Endothelial cell of umbilical vein (primary cell): ENCODE measurements at regions not wholly inside any gene's neighbourhood (a gene's known extent, or its start where the extent isn't known, plus 50 kb on each side); places are given as distances from the start of the nearest gene placed in this dataset.

Experiments used
- BruUV-seq: library from RNA; stranded (reverse); fragments of 400-500 nt; replicated peaks from 2 replicates; lab custom pipeline; 2021; lab: Mats Ljungman, UMichigan
- CTCF ChIA-PET: fragments of 300-600, 350-600 bp; sonication (Branson Sonifier 250); formaldehyde crosslinking; loops from one replicate; lab custom pipeline; 2021; ENCODE audit warnings: antibody characterized with exemption, inconsistent platforms; lab: Charles Lee
- POLR2A ChIA-PET: fragments of 300-600, 350-600 bp; sonication (Branson Sonifier 250); formaldehyde crosslinking; loops from one replicate; lab custom pipeline; 2021; ENCODE audit warnings: antibody characterized with exemption, inconsistent platforms; lab: Charles Lee
- DNase-seq: peaks from one replicate; pipeline ENCODE4 v3.0.0-alpha.2; 2011; ENCODE audit warnings: low read depth, low spot score
- FAIRE-seq: peaks from 2 replicates; lab custom pipeline; 2011; peaks lifted over from hg19 to GRCh38; lab: Jason Lieb, UNC
- H2AFZ ChIP-seq: 2 replicates; pipeline ENCODE4 v1.6.0; 2012; ENCODE audit warnings: low read depth, low read length, control low read depth, inconsistent platforms
- H3K27ac ChIP-seq: 2 replicates; pipeline ENCODE4 v1.5.1; 2011; ENCODE audit warnings: low read depth, mild to moderate bottlenecking, control low read depth, low read length, moderate library complexity; ENCODE audit not compliant: insufficient read depth
- H3K27me3 ChIP-seq, 2 experiments: 2 replicates each; pipeline versions ENCODE4 v1.6.0 to v1.6.1; 2011; ENCODE audit warnings: low read length in 2 of 2, mixed read lengths in 1 of 2; ENCODE audit not compliant: control insufficient read depth in 2 of 2, insufficient read depth in 2 of 2
- H3K36me3 ChIP-seq, 2 experiments: 2 replicates in 1 of 2; 3 replicates in 1 of 2; pipeline ENCODE4 v1.5.1; 2011; ENCODE audit warnings: low read length in 2 of 2, mild to moderate bottlenecking in 1 of 2, moderate library complexity in 1 of 2; ENCODE audit not compliant: control insufficient read depth in 2 of 2, insufficient read depth in 2 of 2; ENCODE audit errors: extremely low read depth in 1 of 2
- H3K4me1 ChIP-seq: 3 replicates; pipeline ENCODE4 v1.5.1; 2011; ENCODE audit warnings: mild to moderate bottlenecking, low read length; ENCODE audit not compliant: control insufficient read depth, insufficient read depth; ENCODE audit errors: extremely low read depth
- H3K4me2 ChIP-seq: 2 replicates; pipeline ENCODE4 v1.6.1; 2011; ENCODE audit warnings: low read length, control low read depth, mixed read lengths; ENCODE audit not compliant: insufficient read depth
- H3K4me3 ChIP-seq, 3 experiments: fragments of 200-600 bp in 1 of 3; sonication (generic), shearing (Covaris generic) in 1 of 3; replicated peaks in 1 of 3; 2 replicates each; pipeline ENCODE4 v1.5.1; 2011 to 2016; ENCODE audit warnings: control low read depth in 3 of 3, low read length in 3 of 3, mild to moderate bottlenecking in 2 of 3, inconsistent platforms in 1 of 3, low read depth in 1 of 3, moderate library complexity in 1 of 3; ENCODE audit not compliant: insufficient read depth in 1 of 3
- H3K79me2 ChIP-seq: 2 replicates; pipeline ENCODE4 v1.6.0; 2012; ENCODE audit warnings: low read length, inconsistent platforms; ENCODE audit not compliant: control insufficient read depth, insufficient read depth
- H3K9ac ChIP-seq: replicated peaks from 2 replicates; pipeline ENCODE3; 2011; ENCODE audit warnings: low read length, control low read depth; ENCODE audit not compliant: insufficient read depth; ENCODE audit errors: extremely low read depth
- H3K9me1 ChIP-seq: replicated peaks from 3 replicates; pipeline ENCODE4 v1.6.0; 2011; ENCODE audit warnings: mild to moderate bottlenecking, low read length; ENCODE audit not compliant: control insufficient read depth, insufficient read depth; ENCODE audit errors: extremely low read depth
- H3K9me3 ChIP-seq: replicated peaks from 2 replicates; pipeline ENCODE4 v1.5.1; 2012; ENCODE audit warnings: low read length, inconsistent platforms; ENCODE audit not compliant: control insufficient read depth, insufficient read depth
- H4K20me1 ChIP-seq: replicated peaks from 2 replicates; pipeline ENCODE3; 2011; ENCODE audit warnings: mild to moderate bottlenecking, low read length; ENCODE audit not compliant: control insufficient read depth, insufficient read depth; ENCODE audit errors: extremely low read depth
- FOS ChIP-seq: IDR thresholded peaks from 2 replicates; pipeline ENCODE4 v1.6.1; 2011; ENCODE audit warnings: mild to moderate bottlenecking, low read length, moderate library complexity, borderline replicate concordance; ENCODE audit not compliant: insufficient read depth
- GATA2 ChIP-seq: IDR thresholded peaks from 2 replicates; pipeline ENCODE4 v1.7.0; 2011; ENCODE audit warnings: low read depth, mild to moderate bottlenecking, moderate library complexity, mixed read lengths, low read length; ENCODE audit not compliant: insufficient read length, insufficient read depth
- JUN ChIP-seq: IDR thresholded peaks from 2 replicates; pipeline ENCODE4 v1.6.1; 2011; ENCODE audit warnings: borderline replicate concordance, low read depth; ENCODE audit not compliant: insufficient read length, insufficient read depth
- MYC ChIP-seq: IDR thresholded peaks from one replicate; pipeline ENCODE4 v1.6.1; 2011; ENCODE audit warnings: mild to moderate bottlenecking, low read depth, low read length
- POLR2AphosphoS5 ChIP-seq: IDR thresholded peaks from 2 replicates; pipeline ENCODE4 v1.6.1; 2012; ENCODE audit warnings: low read depth, mild to moderate bottlenecking, control low read depth, low read length, moderate library complexity; ENCODE audit not compliant: insufficient read depth
- dilution Hi-C: fragments of 300-500 bp; cut with MboI; formaldehyde crosslinking; loops from one replicate; pipeline ENCODE4 v1.15.0; 2019; ENCODE audit warnings: low sequenced_read_pairs; ENCODE audit not compliant: extremely low pct_ligation_motif_present
- intact Hi-C: fragments of 100-400 bp; cut with micrococcal nuclease; formaldehyde crosslinking; loops from one replicate; pipeline ENCODE4 v1.10.0; 2022
- TF ChIP-seq, protein P1 (sequence below): IDR thresholded peaks from 2 replicates; pipeline ENCODE4 v1.6.1; 2011; ENCODE audit not compliant: insufficient read depth, insufficient read length
- TF ChIP-seq, protein P2 (sequence below), 2 donors: IDR thresholded peaks; 1 replicate in 1 of 2; 2 replicates in 1 of 2; pipeline ENCODE4 v1.5.1; 2011; ENCODE audit warnings: low read length in 2 of 2, mild to moderate bottlenecking in 2 of 2, moderate library complexity in 2 of 2, control low read depth in 1 of 2, inconsistent platforms in 1 of 2, low read depth in 1 of 2; ENCODE audit not compliant: insufficient read depth in 1 of 2; ENCODE audit errors: extremely low read depth in 1 of 2

- Histone ChIP-seq H3K27me3 (no peaks in the 10 kb centered on the region), H3K79me2 (no peaks in the 10 kb centered on the region), H2AFZ (no peak overlapping the region), H3K9me3 (peaks cover 6% of the 10 kb centered on the region), H3K4me3 (no peak overlapping the region), H3K9ac (no peak overlapping the region), H3K4me2 (no peak overlapping the region), H3K36me3 (no peaks in the 10 kb centered on the region), H4K20me1 (no peaks in the 10 kb centered on the region), H3K4me1 (no peaks in the 10 kb centered on the region), H3K9me1 (no peaks in the 10 kb centered on the region), H3K27ac (no peak overlapping the region)
- FAIRE-seq = no peak
- dilution Hi-C loops (no loop called here), intact Hi-C loops (no loop called here)
- TF ChIP-seq, protein P1, sequence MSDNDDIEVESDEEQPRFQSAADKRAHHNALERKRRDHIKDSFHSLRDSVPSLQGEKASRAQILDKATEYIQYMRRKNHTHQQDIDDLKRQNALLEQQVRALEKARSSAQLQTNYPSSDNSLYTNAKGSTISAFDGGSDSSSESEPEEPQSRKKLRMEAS = no peak
- ChIA-PET CTCF (no interaction called here), POLR2A (no interaction called here)
- no TSS peak for BruUV-seq
- no peak for DNase-seq
Observed at GRCh38 chr3:54021071-54021470, 101.3 kb upstream of the CACNA2D3 start.

DNA sequence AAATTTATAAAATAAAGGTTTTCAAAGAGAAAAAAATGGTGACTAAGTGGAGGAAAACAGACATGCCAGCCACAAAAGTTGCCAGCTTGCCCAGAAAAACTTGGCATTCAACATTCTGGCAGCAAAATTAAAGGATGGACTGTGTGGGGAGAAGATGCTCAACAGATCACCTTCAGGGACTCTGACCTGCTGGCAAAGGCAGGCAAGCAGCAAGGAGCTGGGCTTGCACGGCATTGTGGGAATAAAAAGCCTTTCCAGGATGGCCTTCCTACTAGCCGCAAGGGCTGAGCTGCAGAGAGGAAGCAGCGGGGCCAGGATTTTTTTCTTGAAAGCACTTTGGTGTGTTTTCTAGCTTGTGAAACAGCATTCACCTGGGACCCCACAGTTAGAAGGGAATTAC lies 101.9 kb upstream of the CACNA2D3 start:
- H3K9me3 ChIP-seq = peaks cover 4% of the 10 kb centered on the region
- no peaks in the 10 kb centered on the region for H4K20me1 ChIP-seq
- no peak overlapping the region for H3K4me3 ChIP-seq
- dilution Hi-C loops = no loop called here
- BruUV-seq = no TSS peak
- no peaks in the 10 kb centered on the region for H3K4me1 ChIP-seq
- FAIRE-seq (no peak), DNase-seq (no peak)
- intact Hi-C loops = no loop called here
- no peaks in the 10 kb centered on the region for H3K9me1 ChIP-seq
- H3K4me2 ChIP-seq = no peak overlapping the region
- ChIA-PET CTCF (no interaction called here), POLR2A (no interaction called here)
- no peaks in the 10 kb centered on the region for H3K79me2 ChIP-seq
- no peak overlapping the region for H3K27ac ChIP-seq
- H3K27me3 ChIP-seq = no peaks in the 10 kb centered on the region
- H3K36me3 ChIP-seq = no peaks in the 10 kb centered on the region
- H2AFZ ChIP-seq = no peak overlapping the region
- H3K9ac ChIP-seq = no peak overlapping the region
- TF ChIP-seq, protein P2, sequence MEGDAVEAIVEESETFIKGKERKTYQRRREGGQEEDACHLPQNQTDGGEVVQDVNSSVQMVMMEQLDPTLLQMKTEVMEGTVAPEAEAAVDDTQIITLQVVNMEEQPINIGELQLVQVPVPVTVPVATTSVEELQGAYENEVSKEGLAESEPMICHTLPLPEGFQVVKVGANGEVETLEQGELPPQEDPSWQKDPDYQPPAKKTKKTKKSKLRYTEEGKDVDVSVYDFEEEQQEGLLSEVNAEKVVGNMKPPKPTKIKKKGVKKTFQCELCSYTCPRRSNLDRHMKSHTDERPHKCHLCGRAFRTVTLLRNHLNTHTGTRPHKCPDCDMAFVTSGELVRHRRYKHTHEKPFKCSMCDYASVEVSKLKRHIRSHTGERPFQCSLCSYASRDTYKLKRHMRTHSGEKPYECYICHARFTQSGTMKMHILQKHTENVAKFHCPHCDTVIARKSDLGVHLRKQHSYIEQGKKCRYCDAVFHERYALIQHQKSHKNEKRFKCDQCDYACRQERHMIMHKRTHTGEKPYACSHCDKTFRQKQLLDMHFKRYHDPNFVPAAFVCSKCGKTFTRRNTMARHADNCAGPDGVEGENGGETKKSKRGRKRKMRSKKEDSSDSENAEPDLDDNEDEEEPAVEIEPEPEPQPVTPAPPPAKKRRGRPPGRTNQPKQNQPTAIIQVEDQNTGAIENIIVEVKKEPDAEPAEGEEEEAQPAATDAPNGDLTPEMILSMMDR (IDR thresholded peaks at IDR 0.05; ENCODE audit: extremely low read depth in 1 of 2, insufficient read depth in 1 of 2, low read depth in 1 of 2, low read length in 2 of 2) = no peak
- TF ChIP-seq, protein P1 = no peak
- TF ChIP-seq JUN (no peak), POLR2AphosphoS5 (no peak), FOS (no peak), GATA2 (no peak), MYC (no peak)
